SJSA1 (cell line): ENCODE measurements at regions not wholly inside any gene's neighbourhood (a gene's known extent, or its start where the extent isn't known, plus 50 kb on each side); places are given as distances from the start of the nearest gene placed in this dataset.

Experiments used
- DNase-seq, 2 experiments: peaks; one replicate each; pipeline ENCODE4 v3.0.0-alpha.2; 2015 to 2020; ENCODE audit warnings: low spot score in 2 of 2, low read depth in 1 of 2
- H3K27ac ChIP-seq: fragments of 250-450 bp; sonication (Bioruptor Pico); 2 replicates; pipeline ENCODE4 v1.5.1; 2020; ENCODE audit warnings: mild to moderate bottlenecking, moderate library complexity
- H3K27me3 ChIP-seq: fragments of 250-450 bp; sonication (Bioruptor Pico); replicated peaks from 2 replicates; pipeline ENCODE4 v1.5.1; 2020; ENCODE audit warnings: mild to moderate bottlenecking, moderate library complexity
- H3K36me3 ChIP-seq: fragments of 250-450 bp; sonication (Bioruptor Pico); 2 replicates; pipeline ENCODE4 v1.5.1; 2020; ENCODE audit warnings: mild to moderate bottlenecking
- H3K4me1 ChIP-seq: fragments of 250-450 bp; sonication (Bioruptor Pico); replicated peaks from 2 replicates; pipeline ENCODE4 v1.6.1; 2021; ENCODE audit warnings: mild to moderate bottlenecking
- H3K4me3 ChIP-seq: fragments of 250-450 bp; sonication (Bioruptor Pico); 2 replicates; pipeline ENCODE4 v1.5.1; 2020; ENCODE audit warnings: mild to moderate bottlenecking
- H3K9me3 ChIP-seq: fragments of 250-450 bp; sonication (Bioruptor Pico); replicated peaks from 2 replicates; pipeline ENCODE4 v1.5.1; 2020; ENCODE audit warnings: mild to moderate bottlenecking

GRCh38 chr7:67547183-67547907 is 550.7 kb downstream of the TYW1 start:
- Histone ChIP-seq H3K9me3 (no peaks in the 10 kb centered on the region), H3K27ac (no peak overlapping the region), H3K27me3 (no peaks in the 10 kb centered on the region), H3K36me3 (no peaks in the 10 kb centered on the region), H3K4me3 (no peak overlapping the region), H3K4me1 (no peaks in the 10 kb centered on the region)
- DNase-seq = no peak

DNA sequence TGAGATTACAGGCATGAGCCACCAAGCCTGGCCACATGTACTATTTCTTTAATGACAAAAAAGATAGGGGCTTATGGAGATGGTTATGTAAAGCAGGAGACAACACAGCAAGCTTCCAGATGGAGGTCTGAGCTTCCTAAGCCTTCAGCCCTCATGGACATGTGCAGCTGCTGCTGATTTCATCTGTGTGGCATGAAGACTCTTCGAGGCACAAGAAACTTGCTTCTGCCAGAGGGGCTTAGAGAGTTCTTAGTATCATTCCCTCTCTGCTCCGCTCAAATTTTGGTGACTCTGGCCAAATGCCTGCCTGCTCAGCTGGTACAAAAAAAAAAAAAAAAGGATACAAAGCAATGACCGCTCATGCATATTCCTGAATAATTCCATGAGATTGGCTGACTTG is 552.5 kb downstream of the TYW1 start:
- no peaks in the 10 kb centered on the region for H3K4me1 ChIP-seq
- no peak overlapping the region for H3K4me3 ChIP-seq
- no peak for DNase-seq
- no peaks in the 10 kb centered on the region for H3K9me3 ChIP-seq
- no peaks in the 10 kb centered on the region for H3K36me3 ChIP-seq
- no peak overlapping the region for H3K27ac ChIP-seq
- H3K27me3 ChIP-seq = no peaks in the 10 kb centered on the region

GRCh38 chr7:67550801-67551436 is 554.3 kb downstream of the TYW1 start:
- no peaks in the 10 kb centered on the region for H3K9me3 ChIP-seq
- no peak overlapping the region for H3K4me3 ChIP-seq
- H3K36me3 ChIP-seq = no peaks in the 10 kb centered on the region
- H3K27me3 ChIP-seq = no peaks in the 10 kb centered on the region
- H3K27ac ChIP-seq = no peak overlapping the region
- no peaks in the 10 kb centered on the region for H3K4me1 ChIP-seq
- DNase-seq = no peak

- Histone ChIP-seq H3K4me1 (no peaks in the 10 kb centered on the region), H3K4me3 (no peak overlapping the region), H3K9me3 (no peaks in the 10 kb centered on the region), H3K27ac (no peak overlapping the region), H3K36me3 (no peaks in the 10 kb centered on the region), H3K27me3 (no peaks in the 10 kb centered on the region)
- DNase-seq = no peak
Observed at GRCh38 chr7:67552738-67553137, 556.1 kb downstream of the TYW1 start.

DNA sequence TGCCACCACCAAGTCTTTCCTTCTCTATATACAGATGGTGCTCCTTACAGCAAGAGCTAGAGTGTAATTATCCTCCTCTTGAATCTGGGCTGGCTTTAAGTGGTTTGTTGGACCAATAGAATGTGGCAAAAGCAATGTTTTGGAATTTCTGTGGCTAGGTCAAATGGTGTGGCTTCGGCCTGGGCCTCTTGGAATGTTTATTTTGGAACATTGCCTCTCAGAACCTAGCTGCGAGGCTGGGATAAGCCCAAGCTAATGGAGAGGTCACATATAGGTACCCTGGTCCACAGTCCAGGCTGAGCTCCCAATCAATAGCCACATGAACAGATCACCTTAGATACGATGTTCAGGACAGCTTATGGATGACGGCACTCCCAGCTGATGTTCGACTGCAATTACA is 556.7 kb downstream of the TYW1 start:
- no peaks in the 10 kb centered on the region for H3K36me3 ChIP-seq
- DNase-seq = no peak
- H3K4me3 ChIP-seq = no peak overlapping the region
- H3K4me1 ChIP-seq = no peaks in the 10 kb centered on the region
- H3K9me3 ChIP-seq = no peaks in the 10 kb centered on the region
- no peak overlapping the region for H3K27ac ChIP-seq
- H3K27me3 ChIP-seq = no peaks in the 10 kb centered on the region

DNA sequence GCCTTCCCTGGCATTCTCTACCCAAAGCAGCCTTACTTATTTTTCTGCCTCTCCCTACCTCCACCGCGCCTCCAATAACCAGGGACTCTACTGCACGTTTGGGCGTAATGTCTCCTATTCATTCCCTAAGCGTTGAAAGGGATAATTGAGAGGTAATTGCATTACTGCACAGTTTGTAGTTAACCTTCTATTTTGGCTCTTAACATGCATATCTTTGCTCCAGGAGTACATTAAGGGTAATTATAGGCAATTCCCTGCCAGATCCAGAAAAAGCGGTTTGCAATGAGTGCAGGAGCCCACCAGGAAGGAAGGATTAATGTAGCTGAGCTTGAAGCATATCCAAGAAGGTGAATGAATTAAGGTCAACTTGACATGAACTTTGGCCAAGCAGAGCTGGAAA is 558.4 kb downstream of the TYW1 start:
- no peak for DNase-seq
- no peaks in the 10 kb centered on the region for H3K27me3 ChIP-seq
- H3K9me3 ChIP-seq = no peaks in the 10 kb centered on the region
- no peak overlapping the region for H3K4me3 ChIP-seq
- no peaks in the 10 kb centered on the region for H3K36me3 ChIP-seq
- no peak overlapping the region for H3K27ac ChIP-seq
- H3K4me1 ChIP-seq = no peaks in the 10 kb centered on the region

- no peak overlapping the region for H3K27ac ChIP-seq
- no peak for DNase-seq
- no peaks in the 10 kb centered on the region for H3K27me3 ChIP-seq
- H3K4me3 ChIP-seq = no peak overlapping the region
- no peaks in the 10 kb centered on the region; the same call in 1 of the 2 replicates for H3K9me3 ChIP-seq
- H3K36me3 ChIP-seq = no peaks in the 10 kb centered on the region
- no peaks in the 10 kb centered on the region for H3K4me1 ChIP-seq
Observed at GRCh38 chr7:67564959-67565358, 568.3 kb downstream of the TYW1 start.

DNA sequence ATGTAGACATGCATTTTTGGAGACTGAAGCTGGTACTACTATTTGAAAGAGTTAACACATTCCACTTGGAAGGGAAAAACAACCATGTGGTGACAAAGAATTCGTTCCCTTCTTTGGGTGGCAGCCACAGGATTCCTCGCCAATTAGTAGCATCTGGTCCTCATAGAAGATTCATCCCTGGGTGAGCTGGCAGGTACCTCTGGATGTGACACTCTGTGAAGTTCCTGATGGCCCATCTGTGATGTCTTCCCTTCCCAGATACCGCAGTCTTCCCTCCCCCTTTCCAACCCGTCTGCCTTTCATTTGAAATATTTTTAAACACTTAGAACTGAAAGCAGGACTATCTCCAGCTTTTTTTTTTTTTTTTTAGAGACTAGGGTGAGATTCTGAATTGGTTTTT is 569.5 kb downstream of the TYW1 start:
- no peaks in the 10 kb centered on the region for H3K4me1 ChIP-seq
- no peaks in the 10 kb centered on the region for H3K36me3 ChIP-seq
- no peaks in the 10 kb centered on the region for H3K27me3 ChIP-seq
- H3K4me3 ChIP-seq = no peak overlapping the region
- H3K27ac ChIP-seq = no peak overlapping the region
- H3K9me3 ChIP-seq = no peaks in the 10 kb centered on the region; the same call in 1 of the 2 replicates
- DNase-seq = no peak

DNA sequence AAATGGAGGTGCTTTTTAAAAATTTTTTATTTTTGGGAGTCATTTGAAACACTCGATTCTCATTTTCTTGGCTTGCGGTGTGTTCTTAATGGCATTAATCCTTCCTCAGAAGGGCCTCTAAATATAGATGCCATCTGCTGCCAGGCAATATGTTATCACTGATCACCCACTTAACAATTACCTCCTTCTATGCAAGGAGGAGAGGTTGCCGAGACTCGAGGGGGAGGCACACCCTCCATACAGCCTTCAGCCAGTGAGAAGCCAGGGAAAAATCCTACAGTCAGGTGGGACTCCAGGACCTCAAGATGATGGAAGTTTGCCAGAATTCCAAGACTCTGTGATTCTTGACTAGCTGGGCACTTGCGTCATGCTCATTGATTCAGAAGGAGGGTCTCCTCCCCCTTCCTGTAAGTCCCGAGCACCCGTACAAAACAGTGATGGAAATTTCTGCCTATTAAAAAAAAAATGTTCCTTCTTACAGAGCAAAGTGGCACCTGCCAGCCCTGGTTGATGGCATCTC is 574.5 kb downstream of the TYW1 start:
- Histone ChIP-seq H3K4me1 (no peaks in the 10 kb centered on the region), H3K27ac (no peak overlapping the region), H3K9me3 (peaks cover 4% of the 10 kb centered on the region; the same call in 1 of the 2 replicates), H3K4me3 (no peak overlapping the region), H3K36me3 (no peaks in the 10 kb centered on the region), H3K27me3 (no peaks in the 10 kb centered on the region)
- DNase-seq = no peak

DNA sequence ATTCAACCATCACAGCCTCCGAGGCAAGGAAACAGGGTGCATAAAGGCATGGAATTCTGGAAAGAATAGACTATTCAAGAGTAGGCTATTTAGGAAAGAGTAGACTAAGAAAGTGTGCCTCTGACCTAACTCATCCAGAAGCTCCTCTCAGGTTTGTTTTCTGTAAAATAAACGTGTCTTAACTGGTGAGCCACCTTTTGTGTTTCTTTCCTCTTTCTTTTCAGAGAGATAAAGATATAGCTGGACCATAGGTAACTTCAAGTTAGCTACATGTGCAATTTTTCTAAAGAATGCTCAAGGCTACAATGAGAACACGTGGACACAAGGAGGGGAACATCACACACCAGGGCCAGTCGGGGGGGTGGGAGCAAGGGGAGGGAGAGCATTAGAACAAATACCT is 577.0 kb downstream of the TYW1 start:
- H3K36me3 ChIP-seq = no peaks in the 10 kb centered on the region
- no peak for DNase-seq
- 0 out of 2 replicates have a peak, but pooled peaks cover 4% of the 10 kb centered on the region for H3K9me3 ChIP-seq
- no peak overlapping the region for H3K4me3 ChIP-seq
- H3K4me1 ChIP-seq = no peaks in the 10 kb centered on the region
- H3K27me3 ChIP-seq = no peaks in the 10 kb centered on the region
- H3K27ac ChIP-seq = no peak overlapping the region

DNA sequence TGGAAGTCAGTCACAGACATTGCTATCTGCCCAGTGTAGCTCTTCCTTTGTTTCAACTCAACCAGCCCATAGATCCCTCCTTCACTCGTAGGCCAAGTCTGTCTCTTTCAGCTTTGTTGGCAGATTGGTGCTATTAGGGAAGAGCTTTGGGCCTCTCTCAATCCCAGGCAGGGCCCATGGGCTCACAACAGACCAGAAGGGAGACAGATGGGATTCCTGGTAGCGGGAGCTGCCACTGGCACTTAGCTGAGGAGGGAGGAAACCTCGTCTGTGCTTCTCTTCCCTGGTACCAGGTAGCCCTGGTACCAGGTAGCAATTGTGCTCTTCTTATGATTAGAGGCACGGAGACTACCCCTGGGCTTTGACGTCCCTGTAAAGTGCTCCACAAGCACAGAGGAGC is 592.0 kb downstream of the TYW1 start:
- no peak overlapping the region for H3K27ac ChIP-seq

GRCh38 chr7:67589183-67589582 is 592.5 kb downstream of the TYW1 start:
- no peaks in the 10 kb centered on the region for H3K27me3 ChIP-seq
- no peaks in the 10 kb centered on the region for H3K36me3 ChIP-seq
- H3K9me3 ChIP-seq = no peaks in the 10 kb centered on the region
- no peaks in the 10 kb centered on the region for H3K4me1 ChIP-seq
- no peak for DNase-seq
- H3K4me3 ChIP-seq = no peak overlapping the region
- H3K27ac ChIP-seq = no peak overlapping the region

More for the DNA sequence above, 592.0 kb downstream of the TYW1 start:
- no peak for DNase-seq
- Histone ChIP-seq H3K9me3 (no peaks in the 10 kb centered on the region), H3K27me3 (no peaks in the 10 kb centered on the region), H3K4me1 (no peaks in the 10 kb centered on the region), H3K36me3 (no peaks in the 10 kb centered on the region), H3K4me3 (no peak overlapping the region)

GRCh38 chr7:67590649-67591048 is 594.0 kb downstream of the TYW1 start:
- Histone ChIP-seq H3K4me1 (no peaks in the 10 kb centered on the region), H3K36me3 (no peaks in the 10 kb centered on the region), H3K9me3 (no peaks in the 10 kb centered on the region), H3K4me3 (no peak overlapping the region), H3K27me3 (no peaks in the 10 kb centered on the region), H3K27ac (no peak overlapping the region)
- no peak for DNase-seq

DNA sequence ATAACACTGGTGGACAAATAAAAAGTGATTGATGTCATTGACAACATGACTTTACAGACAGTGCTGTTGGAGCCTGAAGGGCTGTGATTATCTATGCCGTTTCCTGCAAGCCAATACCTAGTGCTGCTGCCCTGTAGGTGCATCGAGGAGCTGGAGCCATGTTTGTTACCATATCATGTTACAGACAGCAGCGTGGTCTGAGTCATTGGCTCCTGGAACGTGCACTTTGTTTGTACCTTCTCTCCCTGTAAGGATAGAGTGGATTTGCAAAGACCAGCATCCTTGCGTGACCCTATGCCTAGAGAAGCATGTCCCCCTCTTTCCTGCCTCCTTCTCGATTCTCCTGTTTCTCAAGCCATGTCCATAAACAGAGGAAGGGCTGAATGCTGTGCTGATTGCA is 597.2 kb downstream of the TYW1 start:
- Histone ChIP-seq H3K36me3 (no peaks in the 10 kb centered on the region), H3K27ac (no peak overlapping the region), H3K4me3 (no peak overlapping the region), H3K4me1 (no peaks in the 10 kb centered on the region), H3K9me3 (no peaks in the 10 kb centered on the region), H3K27me3 (no peaks in the 10 kb centered on the region)
- DNase-seq = no peak
